H9 (cell line): ENCODE measurements at regions not wholly inside any gene's neighbourhood (a gene's known extent, or its start where the extent isn't known, plus 50 kb on each side); places are given as distances from the start of the nearest gene placed in this dataset.

Experiments
- DNase-seq: peaks from one replicate; pipeline ENCODE4 v3.0.0-alpha.2; 2017
- H2AFZ ChIP-seq: one replicate; pipeline ENCODE4 v1.6.1; 2013; ENCODE audit warnings: mild to moderate bottlenecking, low read length, control low read depth, moderate library complexity
- H2AK5ac ChIP-seq: 2 replicates; pipeline ENCODE4 v1.6.1; 2013; ENCODE audit warnings: low read length, control low read depth, mixed read lengths; ENCODE audit not compliant: insufficient read length
- H2BK120ac ChIP-seq: one replicate; pipeline ENCODE4 v1.6.1; 2013; ENCODE audit warnings: low read depth, mild to moderate bottlenecking, low read length, control low read depth, inconsistent platforms; ENCODE audit not compliant: poor library complexity, severe bottlenecking
- H2BK12ac ChIP-seq: 2 replicates; pipeline ENCODE4 v1.6.1; 2013; ENCODE audit warnings: low read length, control low read depth, mixed read lengths, low read depth; ENCODE audit not compliant: insufficient read length
- H2BK15ac ChIP-seq: 2 replicates; pipeline ENCODE4 v1.6.1; 2013; ENCODE audit warnings: low read depth, low read length, control low read depth
- H2BK20ac ChIP-seq: one replicate; pipeline ENCODE4 v1.6.1; 2013; ENCODE audit warnings: low read depth, mild to moderate bottlenecking, low read length, control low read depth, inconsistent platforms; ENCODE audit not compliant: poor library complexity, severe bottlenecking
- H2BK5ac ChIP-seq: 2 replicates; pipeline ENCODE4 v1.6.1; 2013; ENCODE audit warnings: low read length, control low read depth, mixed read lengths; ENCODE audit not compliant: insufficient read length
- H3K14ac ChIP-seq: 2 replicates; pipeline ENCODE4 v1.6.1; 2013; ENCODE audit warnings: low read length, control low read depth; ENCODE audit not compliant: insufficient read depth
- H3K18ac ChIP-seq: 2 replicates; pipeline ENCODE4 v1.6.1; 2013; ENCODE audit warnings: low read depth, mild to moderate bottlenecking, mixed read lengths, low read length, control low read depth; ENCODE audit not compliant: insufficient read length
- H3K23ac ChIP-seq: 2 replicates; pipeline ENCODE4 v1.6.1; 2013; ENCODE audit warnings: low read length, control low read depth, mixed read lengths, low read depth; ENCODE audit not compliant: insufficient read length
- H3K23me2 ChIP-seq: 2 replicates; pipeline ENCODE4 v1.6.1; 2013; ENCODE audit warnings: low read depth, mild to moderate bottlenecking, mixed read lengths, low read length, control low read depth; ENCODE audit not compliant: insufficient read length, poor library complexity, severe bottlenecking
- H3K27ac ChIP-seq: 2 replicates; pipeline ENCODE4 v1.5.1; 2013; ENCODE audit warnings: low read length, control low read depth, mixed read lengths, low read depth; ENCODE audit not compliant: insufficient read length
- H3K27me3 ChIP-seq: 2 replicates; pipeline ENCODE4 v1.6.1; 2013; ENCODE audit warnings: low read length, control low read depth, inconsistent platforms; ENCODE audit not compliant: insufficient read depth
- H3K4ac ChIP-seq: 2 replicates; pipeline ENCODE4 v1.6.1; 2013; ENCODE audit warnings: low read depth, mild to moderate bottlenecking, control low read depth, inconsistent platforms, low read length, moderate library complexity
- H3K4me1 ChIP-seq: 2 replicates; pipeline ENCODE4 v1.6.1; 2013; ENCODE audit warnings: low read length, control low read depth, inconsistent platforms; ENCODE audit not compliant: insufficient read depth
- H3K4me2 ChIP-seq: 2 replicates; pipeline ENCODE4 v1.6.1; 2013; ENCODE audit warnings: low read length, control low read depth, mixed read lengths; ENCODE audit not compliant: insufficient read length, insufficient read depth
- H3K56ac ChIP-seq: 2 replicates; pipeline ENCODE4 v1.6.1; 2013; ENCODE audit warnings: low read depth, mild to moderate bottlenecking, mixed read lengths, low read length, control low read depth; ENCODE audit not compliant: insufficient read length
- H3K79me1 ChIP-seq: 2 replicates; pipeline ENCODE4 v1.6.1; 2013; ENCODE audit warnings: low read depth, mild to moderate bottlenecking, moderate library complexity, low read length, control low read depth, inconsistent platforms; ENCODE audit not compliant: insufficient read depth, poor library complexity, severe bottlenecking
- H3K79me2 ChIP-seq: 2 replicates; pipeline ENCODE4 v1.6.1; 2013; ENCODE audit warnings: low read length, control low read depth, inconsistent platforms; ENCODE audit not compliant: insufficient read depth
- H3K9ac ChIP-seq: 2 replicates; pipeline ENCODE4 v1.6.1; 2013; ENCODE audit warnings: low read length, control low read depth, mixed read lengths; ENCODE audit not compliant: insufficient read length; ENCODE audit errors: extremely low read depth
- H3K9me3 ChIP-seq: one replicate; pipeline ENCODE4 v1.6.1; 2013; ENCODE audit warnings: low read depth, low read length, inconsistent platforms; ENCODE audit not compliant: control insufficient read depth
- H3T11ph ChIP-seq: one replicate; pipeline ENCODE4 v1.6.1; 2013; ENCODE audit warnings: mild to moderate bottlenecking, low read length, control low read depth, inconsistent platforms
- H4K20me1 ChIP-seq: one replicate; pipeline ENCODE4 v1.6.1; 2013; ENCODE audit not compliant: control insufficient read depth, insufficient read length, insufficient read depth
- H4K5ac ChIP-seq: 2 replicates; pipeline ENCODE4 v1.6.1; 2013; ENCODE audit warnings: low read depth, mild to moderate bottlenecking, mixed read lengths, low read length, control low read depth; ENCODE audit not compliant: insufficient read length
- H4K8ac ChIP-seq: replicated peaks from 2 replicates; pipeline ENCODE4 v1.6.1; 2013; ENCODE audit warnings: low read length, control low read depth, mixed read lengths, low read depth; ENCODE audit not compliant: insufficient read length
- H4K91ac ChIP-seq: 2 replicates; pipeline ENCODE4 v1.6.1; 2013; ENCODE audit warnings: low read depth, mild to moderate bottlenecking, moderate library complexity, mixed read lengths, low read length, control low read depth; ENCODE audit not compliant: insufficient read length
- H3K27ac Mint-ChIP-seq, 3 experiments: 2 replicates in 2 of 3; 3 replicates in 1 of 3; pipeline ENCODE4 v1.8.0; 2020 to 2021; ENCODE audit warnings: mixed read lengths in 3 of 3, mild to moderate bottlenecking in 1 of 3, moderate library complexity in 1 of 3
- H3K27me3 Mint-ChIP-seq: 2 replicates; pipeline ENCODE4 v1.8.0; 2021; ENCODE audit warnings: low read depth, mild to moderate bottlenecking, moderate library complexity, mixed read lengths
- H3K36me3 Mint-ChIP-seq, 3 experiments: 2 replicates in 2 of 3; 3 replicates in 1 of 3; pipeline ENCODE4 v1.8.0; 2020 to 2021; ENCODE audit warnings: low read depth in 3 of 3, mixed read lengths in 3 of 3; ENCODE audit not compliant: insufficient read depth in 1 of 3
- H3K4me1 Mint-ChIP-seq, 2 experiments: 2 replicates each; pipeline ENCODE4 v1.8.0; 2020; ENCODE audit warnings: mixed read lengths in 2 of 2
- H3K4me3 Mint-ChIP-seq, 2 experiments: 2 replicates in 1 of 2; 3 replicates in 1 of 2; pipeline ENCODE4 v1.8.0; 2020 to 2021; ENCODE audit warnings: mild to moderate bottlenecking in 2 of 2, mixed read lengths in 2 of 2, moderate library complexity in 1 of 2
- H3K9me3 Mint-ChIP-seq, 2 experiments: 2 replicates in 1 of 2; 3 replicates in 1 of 2; pipeline ENCODE4 v1.8.0; 2020; ENCODE audit warnings: mild to moderate bottlenecking in 2 of 2, mixed read lengths in 2 of 2, moderate library complexity in 1 of 2
- CTCF ChIP-seq: fragments of 200-600 bp; sonication (generic); conservative IDR thresholded peaks from 3 replicates; pipeline ENCODE4 v1.8.0; 2021; ENCODE audit warnings: antibody characterized with exemption, mild to moderate bottlenecking
- WGBS: extraction: QIAGEN DNeasy Blood & Tissue Kit; methylation state at CpG from one replicate; pipeline ENCODE4 v1.1.7; 2013; ENCODE audit warnings: missing lambda C conversion rate, low lambda C conversion rate, mixed read lengths; ENCODE audit not compliant: insufficient read length; ENCODE audit errors: extremely low coverage; 5-methylcytosine and 5-hydroxymethylcytosine counted together

GRCh38 chr22:48118654-48119053, 1356.2 kb downstream of the TBC1D22A start:
- Histone ChIP-seq H3K18ac (no peak overlapping the region), H2AK5ac (no peak overlapping the region), H2BK120ac (no peak overlapping the region), H3K4ac (no peak overlapping the region), H3K79me2 (no peaks in the 10 kb centered on the region), H4K5ac (no peak overlapping the region), H3K27me3 (no peaks in the 10 kb centered on the region), H3K14ac (no peak overlapping the region), H3K4me1 (no peaks in the 10 kb centered on the region; the same call in 1 of the 2 replicates), H4K8ac (no peak overlapping the region), H3T11ph (no peak overlapping the region), H3K9ac (no peak overlapping the region), H3K79me1 (no peaks in the 10 kb centered on the region), H4K91ac (no peak overlapping the region), H4K20me1 (no peaks in the 10 kb centered on the region), H2BK15ac (no peak overlapping the region), H3K4me2 (no peak overlapping the region), H2BK12ac (no peak overlapping the region), H3K27ac (no peak overlapping the region), H2BK5ac (no peak overlapping the region), H3K56ac (no peak overlapping the region), H3K23ac (no peak overlapping the region), H3K9me3 (no peaks in the 10 kb centered on the region), H2AFZ (no peak overlapping the region), H3K23me2 (no peaks in the 10 kb centered on the region), H2BK20ac (no peak overlapping the region)
- peaks cover 4 to 6% of the 10 kb centered on the region in 2 experiments for H3K4me1 Mint-ChIP-seq
- H3K36me3 Mint-ChIP-seq, result no peaks in the 10 kb centered on the region
- no peak for TF ChIP-seq CTCF
- peaks cover 0 to 4% of the 10 kb centered on the region in 2 experiments; a peak in 2 of 5 replicates for H3K9me3 Mint-ChIP-seq
- no peak overlapping the region for H3K4me3 Mint-ChIP-seq
- H3K27me3 Mint-ChIP-seq, result peaks cover 12% of the 10 kb centered on the region
- DNase-seq, result no peak
- H3K27ac Mint-ChIP-seq, result no peak overlapping the region
- WGBS, result no CpG with 5 or more reads among the region's 7 CpGs
